Astrocyte of the spinal cord (primary cell): ENCODE measurements at regions not wholly inside any gene's neighbourhood (a gene's known extent, or its start where the extent isn't known, plus 50 kb on each side); places are given as distances from the start of the nearest gene placed in this dataset.

Experiments used
- DNase-seq: peaks from one replicate; pipeline ENCODE4 v3.0.0; 2011; ENCODE audit warnings: low read depth, low spot score
- H3K4me3 ChIP-seq: 2 replicates; pipeline ENCODE4 v1.5.1; 2011; ENCODE audit warnings: low read depth, mild to moderate bottlenecking, low read length, moderate library complexity
- CTCF ChIP-seq: IDR thresholded peaks from 2 replicates; pipeline ENCODE4 v1.5.1; 2012; ENCODE audit warnings: low read depth, mild to moderate bottlenecking, low read length, inconsistent platforms
- in situ Hi-C: cut with HindIII; loops from 2 replicates; pipeline ENCODE4 v1.10.0; 2017; ENCODE audit warnings: low sequenced_read_pairs

- in situ Hi-C loops: no loop called here
- DNase-seq: no peak
- TF ChIP-seq CTCF: no peak
- no peak overlapping the region for H3K4me3 ChIP-seq
Measured at GRCh38 chr22:48968201-48968959, 859.3 kb downstream of the BRD1 start.

GRCh38 chr22:48963405-48963804, 864.3 kb downstream of the BRD1 start:
- H3K4me3 ChIP-seq: no peak overlapping the region
- DNase-seq: no peak
- no peak for TF ChIP-seq CTCF
- in situ Hi-C loops: no loop called here

- H3K4me3 ChIP-seq: no peak overlapping the region
- in situ Hi-C loops: no loop called here
- no peak for DNase-seq
- TF ChIP-seq CTCF: no peak
Measured at GRCh38 chr22:48961705-48962104, 866.0 kb downstream of the BRD1 start.

- DNase-seq: no peak
Measured at GRCh38 chr22:48960980-48961660, 866.6 kb downstream of the BRD1 start.

GRCh38 chr22:48960576-48960975, 867.1 kb downstream of the BRD1 start:
- no peak for DNase-seq
- no peak for TF ChIP-seq CTCF
- in situ Hi-C loops: no loop called here

More at GRCh38 chr22:48960980-48961660, 866.6 kb downstream of the BRD1 start:
- TF ChIP-seq CTCF: no peak
- in situ Hi-C loops: no loop called here
- no peak overlapping the region for H3K4me3 ChIP-seq

GRCh38 chr22:48959496-48959895, 868.2 kb downstream of the BRD1 start:
- no peak for DNase-seq
- in situ Hi-C loops: no loop called here
- TF ChIP-seq CTCF: no peak
- H3K4me3 ChIP-seq: no peak overlapping the region

More at GRCh38 chr22:48960576-48960975, 867.1 kb downstream of the BRD1 start:
- H3K4me3 ChIP-seq: no peak overlapping the region
